ENCODE measurements at regions not wholly inside any gene's neighbourhood (a gene's known extent, or its start where the extent isn't known, plus 50 kb on each side); places are given as distances from the start of the nearest gene placed in this dataset.

GRCh38 chr3:163813935-163814334 lies 1264.4 kb downstream of the SI start:
- no peaks in the 10 kb centered on the region for H3K79me2 ChIP-seq (ENCODE audit: insufficient read depth)
- H3K27me3 ChIP-seq (ENCODE audit: insufficient read depth) = no peaks in the 10 kb centered on the region
- no peak overlapping the region for H3K9ac ChIP-seq
- H3K4me2 ChIP-seq = no peak overlapping the region
- no peak overlapping the region for H3K27ac ChIP-seq (ENCODE audit: low read depth in 2 of 2, low read length in 1 of 2)
- H2AFZ ChIP-seq (ENCODE audit: low read depth) = no peak overlapping the region
- H3K9me3 ChIP-seq = 0 out of 2 replicates have a peak, but pooled peaks cover 6% of the 10 kb centered on the region
- H3K4me3 ChIP-seq (ENCODE audit: low read depth in 2 of 2, low read length in 1 of 2) = no peak overlapping the region
- H3K36me3 ChIP-seq (replicated peaks in 1 of 2; ENCODE audit: control insufficient read depth in 1 of 2, insufficient read depth in 2 of 2, low read length in 1 of 2) = no peaks in the 10 kb centered on the region
- TF ChIP-seq ELF1 (IDR thresholded peaks at IDR 0.05) (no peak), RXRA (IDR thresholded peaks at IDR 0.05; ENCODE audit: borderline replicate concordance, low read depth) (no peak), CTCF (IDR thresholded peaks at IDR 0.05) (no peak), POLR2AphosphoS5 (IDR thresholded peaks at IDR 0.05; ENCODE audit: low read depth, low read length) (no peak), FOSL2 (IDR thresholded peaks at IDR 0.05; ENCODE audit: borderline replicate concordance, low read depth) (no peak), EP300 (IDR thresholded peaks at IDR 0.05; ENCODE audit: borderline replicate concordance in 1 of 2, low read depth in 1 of 2, low read length in 1 of 2) (no peak), JUND (IDR thresholded peaks at IDR 0.05) (no peak), EZH2phosphoT487 (IDR thresholded peaks at IDR 0.05; ENCODE audit: borderline replicate concordance, low read depth) (no peak), CHD2 (IDR thresholded peaks at IDR 0.05; ENCODE audit: low read length, partially characterized antibody) (no peak), FOXM1 (IDR thresholded peaks at IDR 0.05; ENCODE audit: low read depth) (no peak), MXI1 (IDR thresholded peaks at IDR 0.05; ENCODE audit: low read depth, low read length) (no peak), RAD21 (IDR thresholded peaks at IDR 0.05; ENCODE audit: low read length) (no peak), NRF1 (IDR thresholded peaks at IDR 0.05; ENCODE audit: low read depth, low read length) (no peak), MAX (IDR thresholded peaks at IDR 0.05; ENCODE audit: low read depth) (no peak), MEF2A (IDR thresholded peaks at IDR 0.05; ENCODE audit: borderline replicate concordance, low read depth) (no peak)
- TF ChIP-seq, protein P1, sequence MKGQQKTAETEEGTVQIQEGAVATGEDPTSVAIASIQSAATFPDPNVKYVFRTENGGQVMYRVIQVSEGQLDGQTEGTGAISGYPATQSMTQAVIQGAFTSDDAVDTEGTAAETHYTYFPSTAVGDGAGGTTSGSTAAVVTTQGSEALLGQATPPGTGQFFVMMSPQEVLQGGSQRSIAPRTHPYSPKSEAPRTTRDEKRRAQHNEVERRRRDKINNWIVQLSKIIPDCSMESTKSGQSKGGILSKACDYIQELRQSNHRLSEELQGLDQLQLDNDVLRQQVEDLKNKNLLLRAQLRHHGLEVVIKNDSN (IDR thresholded peaks at IDR 0.05; ENCODE audit: borderline replicate concordance, low read depth) = no peak
- TF ChIP-seq, protein P2, sequence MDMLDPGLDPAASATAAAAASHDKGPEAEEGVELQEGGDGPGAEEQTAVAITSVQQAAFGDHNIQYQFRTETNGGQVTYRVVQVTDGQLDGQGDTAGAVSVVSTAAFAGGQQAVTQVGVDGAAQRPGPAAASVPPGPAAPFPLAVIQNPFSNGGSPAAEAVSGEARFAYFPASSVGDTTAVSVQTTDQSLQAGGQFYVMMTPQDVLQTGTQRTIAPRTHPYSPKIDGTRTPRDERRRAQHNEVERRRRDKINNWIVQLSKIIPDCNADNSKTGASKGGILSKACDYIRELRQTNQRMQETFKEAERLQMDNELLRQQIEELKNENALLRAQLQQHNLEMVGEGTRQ (IDR thresholded peaks at IDR 0.05; ENCODE audit: borderline replicate concordance, low read depth, low read length) = no peak
- H3F3A ChIP-seq (replicated peaks; ENCODE audit: insufficient read depth) = no peaks in the 10 kb centered on the region
- no peaks in the 10 kb centered on the region for H3K9me2 ChIP-seq
- POLR2A ChIA-PET = no interaction called here
- DNase-seq = no peak
- H4K20me1 ChIP-seq (ENCODE audit: insufficient read depth) = no peaks in the 10 kb centered on the region
- CTCF ChIA-PET = interaction anchor here (0.6 kb wide), 1 partner anchor 850 kb away, joined by 3 read pairs; no protein-coding TSS in a partner anchor
- H3K4me1 ChIP-seq (ENCODE audit: control insufficient read depth in 1 of 2, insufficient read depth in 2 of 2, low read depth in 1 of 2, low read length in 1 of 2) = no peaks in the 10 kb centered on the region

All from SK-N-SH (cell line).